ENCODE measurements at regions not wholly inside any gene's neighbourhood (a gene's known extent, or its start where the extent isn't known, plus 50 kb on each side); places are given as distances from the start of the nearest gene placed in this dataset.

DNA sequence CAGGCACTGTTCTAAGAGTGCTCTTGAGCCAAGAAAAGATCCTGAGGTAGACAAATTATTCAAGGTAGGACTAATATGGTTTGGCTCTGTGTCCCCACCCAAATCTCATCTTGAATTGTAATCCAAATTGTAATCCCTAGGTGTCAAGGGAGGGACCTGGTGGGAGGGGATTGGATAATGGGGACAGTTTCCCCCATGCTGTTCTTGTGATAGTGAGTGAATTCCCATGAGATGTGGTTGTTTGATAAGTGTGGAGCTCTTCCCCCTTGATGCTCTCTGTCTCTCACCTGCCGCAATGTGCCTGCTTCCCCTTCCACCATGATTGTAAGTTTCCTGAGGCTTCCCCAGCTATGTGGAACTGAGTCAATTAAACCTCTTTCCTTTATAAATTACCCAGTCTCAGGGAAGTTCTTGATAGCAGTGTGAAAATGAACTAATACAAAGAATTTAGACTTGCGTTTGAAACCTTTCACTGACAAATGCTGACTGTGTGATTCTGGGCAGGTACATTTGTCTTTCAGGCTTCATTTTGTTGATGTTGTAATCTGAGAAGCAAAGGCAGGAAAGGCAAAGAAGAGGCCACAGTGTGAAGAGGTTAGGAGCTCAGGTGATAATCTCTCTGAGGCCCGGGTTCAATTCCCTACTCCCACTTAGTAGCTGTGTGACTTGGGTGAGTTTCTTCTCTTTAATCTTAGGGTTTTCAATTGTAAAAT, 115.8 kb upstream of the PAX6 start:
- H3K9me3 ChIP-seq (ENCODE audit: control extremely low read depth in 1 of 5, control insufficient read depth in 4 of 5, insufficient read depth in 2 of 5, low read depth in 1 of 5, low read length in 4 of 5), result no peaks in the 10 kb centered on the region
- H3K4me3 ChIP-seq (ENCODE audit: control insufficient read depth in 1 of 7, extremely low read depth in 1 of 7, insufficient read depth in 4 of 7, low read depth in 2 of 7, low read length in 6 of 7), result no peak overlapping the region
- H3K27me3 ChIP-seq (replicated peaks in 2 of 5; ENCODE audit: control insufficient read depth in 4 of 5, insufficient read depth in 5 of 5, low read length in 4 of 5), result peaks cover 0 to 7% (median 6%) of the 10 kb centered on the region in 5 experiments
- H3K36me3 ChIP-seq (ENCODE audit: control insufficient read depth in 4 of 4, insufficient read depth in 4 of 4, low read length in 3 of 4), result no peaks in the 10 kb centered on the region
- no peak overlapping the region for H3K27ac ChIP-seq (ENCODE audit: insufficient read depth in 1 of 2, low read depth in 1 of 2, low read length in 2 of 2, poor library complexity in 1 of 2, severe bottlenecking in 2 of 2)
- DNase-seq, result no peak
- no peaks in the 10 kb centered on the region for H3K4me1 ChIP-seq (ENCODE audit: control extremely low read depth in 1 of 4, control insufficient read depth in 4 of 4, insufficient read depth in 4 of 4, low read length in 3 of 4)
- CTCF ChIA-PET, result no interaction called here
- POLR2A ChIA-PET, result interaction anchor here (0.6 kb wide), 1 partner anchor 119 kb away, joined by 11 read pairs; no protein-coding TSS in a partner anchor
- WGBS (ENCODE audit: insufficient coverage), result 100% methylated on average over 1 of the region's 3 CpGs

DNA sequence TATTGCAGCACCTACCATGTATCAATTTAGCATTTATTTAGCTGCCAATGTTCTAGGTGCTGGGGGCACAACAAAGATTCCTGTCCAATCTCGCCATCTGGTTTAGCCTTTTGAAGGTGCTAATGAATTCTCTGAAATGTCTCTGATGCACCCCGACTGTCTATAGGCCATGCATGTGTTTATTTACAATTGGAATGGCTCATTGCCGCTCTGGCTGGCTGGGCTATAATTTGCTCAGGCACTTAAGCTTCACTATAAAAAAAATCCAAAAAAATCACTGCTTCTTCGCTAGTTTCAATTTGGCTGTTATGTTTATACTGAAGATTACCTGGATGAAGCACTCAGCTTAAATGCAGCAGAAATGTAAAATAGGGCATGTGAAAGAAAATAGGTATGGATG, 115.0 kb upstream of the PAX6 start:
- 88% methylated on average over 2 of the region's 4 CpGs for WGBS (ENCODE audit: insufficient coverage)
- H3K9me3 ChIP-seq (ENCODE audit: control extremely low read depth in 1 of 5, control insufficient read depth in 4 of 5, insufficient read depth in 2 of 5, low read depth in 1 of 5, low read length in 4 of 5), result no peaks in the 10 kb centered on the region
- no peaks in the 10 kb centered on the region for H3K4me1 ChIP-seq (ENCODE audit: control extremely low read depth in 1 of 4, control insufficient read depth in 4 of 4, insufficient read depth in 4 of 4, low read length in 3 of 4)
- no peaks in the 10 kb centered on the region for H3K36me3 ChIP-seq (ENCODE audit: control insufficient read depth in 4 of 4, insufficient read depth in 4 of 4, low read length in 3 of 4)
- no peak overlapping the region for H3K27ac ChIP-seq (ENCODE audit: insufficient read depth in 1 of 2, low read depth in 1 of 2, low read length in 2 of 2, poor library complexity in 1 of 2, severe bottlenecking in 2 of 2)
- ChIA-PET CTCF (no interaction called here), POLR2A (no interaction called here)
- no peak for DNase-seq
- H3K4me3 ChIP-seq (ENCODE audit: control insufficient read depth in 1 of 7, extremely low read depth in 1 of 7, insufficient read depth in 4 of 7, low read depth in 2 of 7, low read length in 6 of 7), result no peak overlapping the region
- H3K27me3 ChIP-seq (replicated peaks in 2 of 5; ENCODE audit: control insufficient read depth in 4 of 5, insufficient read depth in 5 of 5, low read length in 4 of 5), result peaks cover 2 to 7% (median 3%) of the 10 kb centered on the region in 5 experiments

DNA sequence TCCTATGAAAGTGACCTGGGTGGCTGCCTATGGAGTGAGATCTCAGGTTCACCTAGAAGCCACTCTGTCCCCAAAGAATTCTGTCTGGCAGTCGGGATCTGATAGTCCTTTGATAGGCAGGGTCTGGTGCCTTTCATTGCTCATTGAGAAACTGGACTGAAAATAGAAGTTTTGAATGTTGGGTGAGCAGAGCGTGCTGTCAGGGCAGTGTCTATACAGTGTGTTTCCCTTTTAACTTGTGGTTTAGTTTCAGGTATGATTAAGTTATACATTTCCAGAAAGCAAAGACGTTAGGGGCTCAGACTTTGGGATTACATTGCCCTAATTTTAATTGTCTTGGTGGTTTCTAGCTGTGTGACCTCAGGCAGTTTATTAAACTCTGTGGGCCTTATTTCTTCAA, 111.3 kb upstream of the PAX6 start:
- Histone ChIP-seq H3K9me3 (ENCODE audit: control extremely low read depth in 1 of 5, control insufficient read depth in 4 of 5, insufficient read depth in 2 of 5, low read depth in 1 of 5, low read length in 4 of 5) (no peaks in the 10 kb centered on the region), H3K36me3 (ENCODE audit: control insufficient read depth in 4 of 4, insufficient read depth in 4 of 4, low read length in 3 of 4) (no peaks in the 10 kb centered on the region), H3K27me3 (replicated peaks in 2 of 5; ENCODE audit: control insufficient read depth in 4 of 5, insufficient read depth in 5 of 5, low read length in 4 of 5) (peaks cover 2 to 5% (median 4%) of the 10 kb centered on the region in 5 experiments), H3K4me1 (ENCODE audit: control extremely low read depth in 1 of 4, control insufficient read depth in 4 of 4, insufficient read depth in 4 of 4, low read length in 3 of 4) (no peaks in the 10 kb centered on the region), H3K4me3 (ENCODE audit: control insufficient read depth in 1 of 7, extremely low read depth in 1 of 7, insufficient read depth in 4 of 7, low read depth in 2 of 7, low read length in 6 of 7) (no peak overlapping the region), H3K27ac (ENCODE audit: insufficient read depth in 1 of 2, low read depth in 1 of 2, low read length in 2 of 2, poor library complexity in 1 of 2, severe bottlenecking in 2 of 2) (no peak overlapping the region)
- POLR2A ChIA-PET, result no interaction called here
- 94% methylated on average over 2 of the region's 3 CpGs for WGBS (ENCODE audit: insufficient coverage)
- no peak for DNase-seq
- CTCF ChIA-PET, result no interaction called here

DNA sequence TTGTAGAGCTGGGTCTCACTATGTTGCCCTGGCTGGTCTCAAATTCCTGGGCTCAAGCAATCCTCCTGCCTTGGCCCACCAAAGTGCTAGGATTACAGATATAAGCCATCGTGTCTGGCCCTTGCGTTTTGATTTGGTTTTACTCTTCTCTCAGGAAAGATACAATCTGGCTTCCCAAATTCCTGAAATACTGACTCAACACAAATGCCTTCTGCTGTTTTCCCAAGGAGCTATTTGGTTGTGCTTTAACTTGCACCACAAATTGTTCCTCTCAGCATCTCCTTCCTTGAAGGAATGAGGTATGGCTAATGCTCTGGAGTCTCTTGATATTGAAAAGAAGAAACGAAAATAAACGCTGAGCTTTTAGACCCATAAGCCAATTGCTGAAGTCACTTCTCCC, 110.0 kb upstream of the PAX6 start:
- no peak overlapping the region for H3K4me3 ChIP-seq (ENCODE audit: control insufficient read depth in 1 of 7, extremely low read depth in 1 of 7, insufficient read depth in 4 of 7, low read depth in 2 of 7, low read length in 6 of 7)
- H3K36me3 ChIP-seq (ENCODE audit: control insufficient read depth in 4 of 4, insufficient read depth in 4 of 4, low read length in 3 of 4), result no peaks in the 10 kb centered on the region
- peaks cover 0 to 5% (median 2%) of the 10 kb centered on the region in 5 experiments for H3K27me3 ChIP-seq (replicated peaks in 2 of 5; ENCODE audit: control insufficient read depth in 4 of 5, insufficient read depth in 5 of 5, low read length in 4 of 5)
- CTCF ChIA-PET, result no interaction called here
- no peak overlapping the region for H3K27ac ChIP-seq (ENCODE audit: insufficient read depth in 1 of 2, low read depth in 1 of 2, low read length in 2 of 2, poor library complexity in 1 of 2, severe bottlenecking in 2 of 2)
- POLR2A ChIA-PET, result no interaction called here
- 97% methylated on average over 2 of the region's 4 CpGs for WGBS (ENCODE audit: insufficient coverage)
- DNase-seq, result no peak
- H3K9me3 ChIP-seq (ENCODE audit: control extremely low read depth in 1 of 5, control insufficient read depth in 4 of 5, insufficient read depth in 2 of 5, low read depth in 1 of 5, low read length in 4 of 5), result no peaks in the 10 kb centered on the region
- no peaks in the 10 kb centered on the region for H3K4me1 ChIP-seq (ENCODE audit: control extremely low read depth in 1 of 4, control insufficient read depth in 4 of 4, insufficient read depth in 4 of 4, low read length in 3 of 4)

DNA sequence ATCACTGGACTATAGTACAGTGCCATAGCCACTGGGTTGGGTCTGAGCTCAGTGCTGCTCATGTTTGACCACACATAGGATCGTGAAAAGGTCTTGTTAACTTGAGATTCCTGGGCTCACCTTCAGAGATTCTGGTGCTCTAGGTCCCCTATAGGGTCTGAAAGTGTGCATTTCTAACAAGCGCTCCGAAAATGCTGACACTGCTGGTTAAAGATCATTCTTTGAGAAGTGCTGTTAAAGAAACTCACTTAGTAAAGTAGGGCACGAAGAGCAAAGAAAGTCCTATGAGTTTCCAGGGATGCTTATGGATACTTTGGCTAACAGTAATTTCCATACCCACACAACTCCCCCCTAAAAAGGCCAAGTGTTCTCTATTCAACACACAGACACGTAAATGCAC, 108.1 kb upstream of the PAX6 start:
- 87% methylated on average over 1 of the region's 5 CpGs for WGBS (ENCODE audit: insufficient coverage)
- Histone ChIP-seq H3K9me3 (ENCODE audit: control extremely low read depth in 1 of 5, control insufficient read depth in 4 of 5, insufficient read depth in 2 of 5, low read depth in 1 of 5, low read length in 4 of 5) (no peaks in the 10 kb centered on the region), H3K4me1 (ENCODE audit: control extremely low read depth in 1 of 4, control insufficient read depth in 4 of 4, insufficient read depth in 4 of 4, low read length in 3 of 4) (no peaks in the 10 kb centered on the region), H3K27me3 (replicated peaks in 2 of 5; ENCODE audit: control insufficient read depth in 4 of 5, insufficient read depth in 5 of 5, low read length in 4 of 5) (peaks cover 0 to 5% (median 2%) of the 10 kb centered on the region in 5 experiments), H3K4me3 (ENCODE audit: control insufficient read depth in 1 of 7, extremely low read depth in 1 of 7, insufficient read depth in 4 of 7, low read depth in 2 of 7, low read length in 6 of 7) (no peak overlapping the region), H3K36me3 (ENCODE audit: control insufficient read depth in 4 of 4, insufficient read depth in 4 of 4, low read length in 3 of 4) (no peaks in the 10 kb centered on the region), H3K27ac (ENCODE audit: insufficient read depth in 1 of 2, low read depth in 1 of 2, low read length in 2 of 2, poor library complexity in 1 of 2, severe bottlenecking in 2 of 2) (no peak overlapping the region)
- POLR2A ChIA-PET, result no interaction called here
- CTCF ChIA-PET, result no interaction called here
- no peak for DNase-seq

DNA sequence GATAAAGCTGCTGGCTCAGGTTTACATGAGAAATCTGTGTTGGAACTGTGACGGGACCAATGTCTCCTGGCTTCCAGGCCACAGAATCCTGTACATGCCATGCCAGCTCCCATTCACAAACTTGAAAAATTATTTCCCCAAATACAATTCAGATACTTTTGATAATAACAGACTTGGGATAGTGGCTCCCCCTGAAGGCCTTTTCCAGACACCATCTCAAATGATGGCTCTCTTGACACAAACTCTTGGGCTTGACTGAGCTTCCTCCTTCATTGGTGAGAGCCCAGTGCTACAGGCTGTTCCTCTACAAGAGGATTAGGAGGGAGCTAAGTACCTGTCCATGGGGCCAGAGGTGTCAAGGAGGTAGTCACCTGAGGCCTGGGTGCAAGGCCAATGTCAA, 104.7 kb upstream of the PAX6 start:
- ChIA-PET POLR2A (interaction anchor here (0.5 to 0.8 kb wide), 2 partner anchors 82 to 234 kb away, joined by 3 read pairs; no protein-coding TSS in a partner anchor), CTCF (interaction anchor here (0.8 kb wide), 1 partner anchor 12 kb away, joined by 3 read pairs; no protein-coding TSS in a partner anchor)
- Histone ChIP-seq H3K9me3 (ENCODE audit: control extremely low read depth in 1 of 5, control insufficient read depth in 4 of 5, insufficient read depth in 2 of 5, low read depth in 1 of 5, low read length in 4 of 5) (no peaks in the 10 kb centered on the region), H3K4me1 (ENCODE audit: control extremely low read depth in 1 of 4, control insufficient read depth in 4 of 4, insufficient read depth in 4 of 4, low read length in 3 of 4) (no peaks in the 10 kb centered on the region), H3K36me3 (ENCODE audit: control insufficient read depth in 4 of 4, insufficient read depth in 4 of 4, low read length in 3 of 4) (no peaks in the 10 kb centered on the region), H3K27me3 (replicated peaks in 2 of 5; ENCODE audit: control insufficient read depth in 4 of 5, insufficient read depth in 5 of 5, low read length in 4 of 5) (peaks cover 0 to 4% (median 0%) of the 10 kb centered on the region in 5 experiments), H3K27ac (ENCODE audit: insufficient read depth in 1 of 2, low read depth in 1 of 2, low read length in 2 of 2, poor library complexity in 1 of 2, severe bottlenecking in 2 of 2) (no peak overlapping the region), H3K4me3 (ENCODE audit: control insufficient read depth in 1 of 7, extremely low read depth in 1 of 7, insufficient read depth in 4 of 7, low read depth in 2 of 7, low read length in 6 of 7) (no peak overlapping the region)
- WGBS (ENCODE audit: insufficient coverage), result no CpG with 5 or more reads among the region's 1 CpG
- DNase-seq, result no peak

DNA sequence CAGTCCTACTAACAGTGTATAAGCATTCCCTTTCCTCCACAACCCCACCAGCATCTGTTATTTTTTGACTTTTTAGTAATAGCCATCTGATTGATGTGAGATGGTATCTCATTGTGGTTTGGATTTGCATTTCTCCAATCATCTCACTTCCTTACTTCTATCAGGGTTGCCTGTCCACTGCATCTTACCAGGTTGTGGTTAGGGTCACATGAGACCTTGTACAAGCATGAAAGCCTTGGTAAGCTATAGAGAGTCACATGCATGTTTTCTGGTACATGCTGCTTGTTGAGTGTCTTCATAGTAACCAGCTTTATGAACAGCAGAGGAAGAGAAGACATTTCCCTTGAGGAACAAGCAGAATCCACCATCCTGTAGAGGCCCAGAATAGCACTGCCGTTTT, 102.9 kb upstream of the PAX6 start:
- POLR2A ChIA-PET, result no interaction called here
- Histone ChIP-seq H3K4me3 (ENCODE audit: control insufficient read depth in 1 of 7, extremely low read depth in 1 of 7, insufficient read depth in 4 of 7, low read depth in 2 of 7, low read length in 6 of 7) (no peak overlapping the region), H3K9me3 (ENCODE audit: control extremely low read depth in 1 of 5, control insufficient read depth in 4 of 5, insufficient read depth in 2 of 5, low read depth in 1 of 5, low read length in 4 of 5) (no peaks in the 10 kb centered on the region), H3K36me3 (ENCODE audit: control insufficient read depth in 4 of 4, insufficient read depth in 4 of 4, low read length in 3 of 4) (no peaks in the 10 kb centered on the region), H3K4me1 (ENCODE audit: control extremely low read depth in 1 of 4, control insufficient read depth in 4 of 4, insufficient read depth in 4 of 4, low read length in 3 of 4) (no peaks in the 10 kb centered on the region), H3K27me3 (replicated peaks in 2 of 5; ENCODE audit: control insufficient read depth in 4 of 5, insufficient read depth in 5 of 5, low read length in 4 of 5) (peaks cover 0 to 4% (median 0%) of the 10 kb centered on the region in 5 experiments), H3K27ac (ENCODE audit: insufficient read depth in 1 of 2, low read depth in 1 of 2, low read length in 2 of 2, poor library complexity in 1 of 2, severe bottlenecking in 2 of 2) (no peak overlapping the region)
- no peak for DNase-seq
- 100% methylated on average over 1 of the region's 1 CpG for WGBS (ENCODE audit: insufficient coverage)
- CTCF ChIA-PET, result no interaction called here

Data from common myeloid progenitor, CD34-positive (primary cell).